Liver (tissue), 8 donors: ENCODE measurements at regions not wholly inside any gene's neighbourhood (a gene's known extent, or its start where the extent isn't known, plus 50 kb on each side); places are given as distances from the start of the nearest gene placed in this dataset.

Experiments
- DNase-seq: peaks from one replicate; pipeline ENCODE4 v3.0.0-alpha.2; 2017; ENCODE audit warnings: low spot score
- H3K27ac ChIP-seq, 2 donors: one replicate each; pipeline ENCODE4 v1.7.0; 2013; ENCODE audit warnings: inconsistent platforms in 2 of 2, low read length in 2 of 2, control low read depth in 1 of 2, low read depth in 1 of 2, mild to moderate bottlenecking in 1 of 2
- H3K27me3 ChIP-seq, 4 donors: one replicate each; pipeline versions ENCODE4 v1.6.1 to v1.7.0; 2013; ENCODE audit warnings: low read length in 3 of 4, inconsistent platforms in 1 of 4, mild to moderate bottlenecking in 1 of 4, moderate library complexity in 1 of 4; ENCODE audit not compliant: control insufficient read depth in 4 of 4, insufficient read depth in 4 of 4
- H3K36me3 ChIP-seq, 4 donors: one replicate each; pipeline versions ENCODE4 v1.6.1 to v1.7.0; 2013; ENCODE audit warnings: low read length in 3 of 4, mild to moderate bottlenecking in 3 of 4, low read depth in 1 of 4, moderate library complexity in 1 of 4; ENCODE audit not compliant: control insufficient read depth in 4 of 4, insufficient read depth in 3 of 4
- H3K4me1 ChIP-seq, 4 donors: one replicate each; pipeline versions ENCODE4 v1.6.1 to v1.7.0; 2013; ENCODE audit warnings: low read length in 3 of 4, mild to moderate bottlenecking in 3 of 4, moderate library complexity in 1 of 4; ENCODE audit not compliant: control insufficient read depth in 4 of 4, insufficient read depth in 4 of 4
- H3K4me3 ChIP-seq, 3 donors: one replicate each; pipeline versions ENCODE4 v1.6.1 to v1.7.0; 2013; ENCODE audit warnings: low read length in 3 of 3, control low read depth in 1 of 3, low read depth in 1 of 3, mild to moderate bottlenecking in 1 of 3
- H3K9ac ChIP-seq, 2 donors: one replicate each; pipeline ENCODE4 v1.7.0; 2013; ENCODE audit warnings: low read length in 2 of 2, mild to moderate bottlenecking in 2 of 2, moderate library complexity in 2 of 2, control low read depth in 1 of 2, low read depth in 1 of 2
- H3K9me3 ChIP-seq, 4 donors: one replicate each; pipeline versions ENCODE4 v1.6.1 to v1.7.0; 2013; ENCODE audit warnings: low read length in 3 of 4; ENCODE audit not compliant: control insufficient read depth in 4 of 4
- ATF3 ChIP-seq: IDR thresholded peaks from 2 replicates; pipeline ENCODE4 v1.6.1; 2016; ENCODE audit warnings: antibody characterized with exemption
- EGR1 ChIP-seq, 2 donors: IDR thresholded peaks; 2 replicates each; pipeline ENCODE4 v1.6.1; 2016 to 2018; ENCODE audit warnings: antibody characterized with exemption in 2 of 2, low read depth in 2 of 2
- FOXA1 ChIP-seq: IDR thresholded peaks from 2 replicates; pipeline ENCODE4 v1.6.1; 2016; ENCODE audit warnings: antibody characterized with exemption
- FOXA2 ChIP-seq: IDR thresholded peaks from 2 replicates; pipeline ENCODE4 v1.6.1; 2016; ENCODE audit warnings: antibody characterized with exemption
- GABPA ChIP-seq, 2 donors: IDR thresholded peaks in 1 of 2; conservative IDR thresholded peaks in 1 of 2; 2 replicates each; pipeline ENCODE4 v1.6.1; 2016; ENCODE audit warnings: antibody characterized with exemption in 2 of 2, mild to moderate bottlenecking in 1 of 2, moderate library complexity in 1 of 2
- HNF4A ChIP-seq, 2 donors: conservative IDR thresholded peaks; 2 replicates each; pipeline ENCODE4 v1.6.1; 2016; ENCODE audit warnings: antibody characterized with exemption in 2 of 2, mild to moderate bottlenecking in 2 of 2
- HNF4G ChIP-seq: IDR thresholded peaks from 2 replicates; pipeline ENCODE4 v1.6.1; 2016; ENCODE audit warnings: antibody characterized with exemption
- JUND ChIP-seq, 2 donors: IDR thresholded peaks; 2 replicates each; pipeline ENCODE4 v1.6.1; 2016; ENCODE audit warnings: antibody characterized with exemption in 2 of 2
- NR2F2 ChIP-seq: IDR thresholded peaks from 2 replicates; pipeline ENCODE4 v1.6.1; 2016; ENCODE audit warnings: antibody characterized with exemption
- RAD21 ChIP-seq, 2 donors: IDR thresholded peaks; 2 replicates each; pipeline ENCODE4 v1.6.1; 2016; ENCODE audit warnings: antibody characterized with exemption in 2 of 2, mild to moderate bottlenecking in 2 of 2
- REST ChIP-seq: IDR thresholded peaks from 2 replicates; pipeline ENCODE4 v1.6.1; 2016; ENCODE audit warnings: antibody characterized with exemption, mild to moderate bottlenecking
- RXRA ChIP-seq, 2 donors: IDR thresholded peaks; 2 replicates each; pipeline ENCODE4 v1.6.1; 2017 to 2018; ENCODE audit warnings: antibody characterized with exemption in 2 of 2, mild to moderate bottlenecking in 1 of 2
- SP1 ChIP-seq: IDR thresholded peaks from 2 replicates; pipeline ENCODE4 v1.6.1; 2018; ENCODE audit warnings: antibody characterized with exemption, mild to moderate bottlenecking
- TAF1 ChIP-seq: conservative IDR thresholded peaks from 2 replicates; pipeline ENCODE4 v1.6.1; 2016; ENCODE audit warnings: antibody characterized with exemption, mild to moderate bottlenecking
- YY1 ChIP-seq: IDR thresholded peaks from 2 replicates; pipeline ENCODE4 v1.6.1; 2016; ENCODE audit warnings: antibody characterized with exemption, mild to moderate bottlenecking
- WGBS: extraction: QIAGEN DNeasy Blood & Tissue Kit; methylation state at CpG from one replicate; pipeline ENCODE4 v1.1.7; 2013; 5-methylcytosine and 5-hydroxymethylcytosine counted together
- TF ChIP-seq, protein P1 (sequence below): fragments of 150-350 bp; IDR thresholded peaks from 2 replicates; pipeline ENCODE4 v1.5.1; 2017; ENCODE audit warnings: improper control_type of control experiment, low read depth, low read length; ENCODE audit not compliant: missing input control
- TF ChIP-seq, protein P2 (sequence below): IDR thresholded peaks from 2 replicates; pipeline ENCODE4 v1.6.1; 2016; ENCODE audit warnings: antibody characterized with exemption
- TF ChIP-seq, protein P3 (sequence below): IDR thresholded peaks from 2 replicates; pipeline ENCODE4 v1.6.1; 2016; ENCODE audit warnings: antibody characterized with exemption
- donor health status: healthy.
- donor health status: healthy.
- donor health status: healthy.
- donor health status: healthy.
- donor health status: healthy.

DNA sequence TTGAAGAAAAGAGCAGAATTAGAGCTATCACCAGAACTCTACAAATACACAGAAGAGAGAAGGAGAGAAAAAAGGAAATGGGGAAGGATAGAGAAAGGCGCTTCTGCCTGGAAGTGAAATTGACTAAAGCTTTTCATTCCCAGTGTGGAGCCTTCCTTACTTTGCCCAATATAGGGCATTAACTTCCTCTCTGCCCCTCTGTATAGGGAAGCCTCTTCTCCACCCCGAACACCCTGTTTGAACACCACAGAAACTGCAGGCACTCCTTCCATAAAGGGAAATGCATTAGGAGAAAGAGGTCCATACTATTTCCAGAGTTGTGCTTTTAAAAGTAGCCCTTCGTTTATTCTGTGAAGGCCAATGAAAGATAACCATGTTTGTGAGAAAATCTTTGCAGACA, 248.5 kb downstream of the RAP2B start (continued):
- no peak for TF ChIP-seq REST
- no peak for TF ChIP-seq TAF1
- TF ChIP-seq, protein P1, sequence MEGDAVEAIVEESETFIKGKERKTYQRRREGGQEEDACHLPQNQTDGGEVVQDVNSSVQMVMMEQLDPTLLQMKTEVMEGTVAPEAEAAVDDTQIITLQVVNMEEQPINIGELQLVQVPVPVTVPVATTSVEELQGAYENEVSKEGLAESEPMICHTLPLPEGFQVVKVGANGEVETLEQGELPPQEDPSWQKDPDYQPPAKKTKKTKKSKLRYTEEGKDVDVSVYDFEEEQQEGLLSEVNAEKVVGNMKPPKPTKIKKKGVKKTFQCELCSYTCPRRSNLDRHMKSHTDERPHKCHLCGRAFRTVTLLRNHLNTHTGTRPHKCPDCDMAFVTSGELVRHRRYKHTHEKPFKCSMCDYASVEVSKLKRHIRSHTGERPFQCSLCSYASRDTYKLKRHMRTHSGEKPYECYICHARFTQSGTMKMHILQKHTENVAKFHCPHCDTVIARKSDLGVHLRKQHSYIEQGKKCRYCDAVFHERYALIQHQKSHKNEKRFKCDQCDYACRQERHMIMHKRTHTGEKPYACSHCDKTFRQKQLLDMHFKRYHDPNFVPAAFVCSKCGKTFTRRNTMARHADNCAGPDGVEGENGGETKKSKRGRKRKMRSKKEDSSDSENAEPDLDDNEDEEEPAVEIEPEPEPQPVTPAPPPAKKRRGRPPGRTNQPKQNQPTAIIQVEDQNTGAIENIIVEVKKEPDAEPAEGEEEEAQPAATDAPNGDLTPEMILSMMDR, result no peak
- no peak for TF ChIP-seq SP1

DNA sequence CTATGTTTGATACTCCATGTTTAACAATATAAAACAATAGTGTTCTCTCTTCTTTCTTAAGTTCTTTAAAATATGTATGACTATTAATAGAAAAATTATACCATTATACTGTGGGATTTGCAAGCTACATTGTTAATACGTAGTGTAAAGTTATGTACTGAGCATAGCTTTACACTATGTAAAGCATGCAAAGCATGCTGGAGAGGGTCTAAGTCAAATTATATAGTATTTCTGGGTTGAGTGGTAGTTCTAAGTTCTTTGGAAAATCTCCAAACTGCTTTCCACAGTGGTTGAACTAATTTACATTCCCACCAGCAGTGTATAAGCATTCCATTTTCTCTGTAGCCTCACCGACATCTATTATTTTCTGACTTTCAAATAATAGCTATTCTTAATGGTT, 253.0 kb downstream of the RAP2B start:
- no peak for DNase-seq
- Histone ChIP-seq H3K36me3 (no peaks in the 10 kb centered on the region), H3K9ac (no peak overlapping the region), H3K9me3 (peaks cover 0 to 21% (median 3%) of the 10 kb centered on the region in 4 donors), H3K27me3 (no peaks in the 10 kb centered on the region), H3K27ac (no peak overlapping the region), H3K4me3 (no peak overlapping the region), H3K4me1 (no peaks in the 10 kb centered on the region)
- WGBS, result 92% methylated on average over 2 of the region's 2 CpGs
- TF ChIP-seq FOXA2 (no peak), SP1 (no peak), HNF4G (no peak), HNF4A (conservative IDR thresholded peaks at IDR 0.05) (no peak), TAF1 (no peak), JUND (IDR thresholded peaks at IDR 0.05) (no peak), RAD21 (IDR thresholded peaks at IDR 0.05) (no peak), FOXA1 (no peak), ATF3 (no peak), RXRA (IDR thresholded peaks at IDR 0.05) (no peak), NR2F2 (no peak), GABPA (IDR thresholded peaks at IDR 0.05 in 1 of 2, conservative IDR thresholded peaks at IDR 0.05 in 1 of 2) (no peak), YY1 (no peak), REST (no peak), EGR1 (IDR thresholded peaks at IDR 0.05; ENCODE audit: low read depth in 2 of 2) (no peak)
- TF ChIP-seq, protein P2, sequence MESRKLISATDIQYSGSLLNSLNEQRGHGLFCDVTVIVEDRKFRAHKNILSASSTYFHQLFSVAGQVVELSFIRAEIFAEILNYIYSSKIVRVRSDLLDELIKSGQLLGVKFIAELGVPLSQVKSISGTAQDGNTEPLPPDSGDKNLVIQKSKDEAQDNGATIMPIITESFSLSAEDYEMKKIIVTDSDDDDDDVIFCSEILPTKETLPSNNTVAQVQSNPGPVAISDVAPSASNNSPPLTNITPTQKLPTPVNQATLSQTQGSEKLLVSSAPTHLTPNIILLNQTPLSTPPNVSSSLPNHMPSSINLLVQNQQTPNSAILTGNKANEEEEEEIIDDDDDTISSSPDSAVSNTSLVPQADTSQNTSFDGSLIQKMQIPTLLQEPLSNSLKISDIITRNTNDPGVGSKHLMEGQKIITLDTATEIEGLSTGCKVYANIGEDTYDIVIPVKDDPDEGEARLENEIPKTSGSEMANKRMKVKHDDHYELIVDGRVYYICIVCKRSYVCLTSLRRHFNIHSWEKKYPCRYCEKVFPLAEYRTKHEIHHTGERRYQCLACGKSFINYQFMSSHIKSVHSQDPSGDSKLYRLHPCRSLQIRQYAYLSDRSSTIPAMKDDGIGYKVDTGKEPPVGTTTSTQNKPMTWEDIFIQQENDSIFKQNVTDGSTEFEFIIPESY, result no peak
- TF ChIP-seq, protein P3, sequence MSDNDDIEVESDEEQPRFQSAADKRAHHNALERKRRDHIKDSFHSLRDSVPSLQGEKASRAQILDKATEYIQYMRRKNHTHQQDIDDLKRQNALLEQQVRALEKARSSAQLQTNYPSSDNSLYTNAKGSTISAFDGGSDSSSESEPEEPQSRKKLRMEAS, result no peak
- TF ChIP-seq, protein P1, result no peak
